Inflammatory macrophage treated with lipopolysaccharide for 1 hour (primary cell): ENCODE measurements at regions not wholly inside any gene's neighbourhood (a gene's known extent, or its start where the extent isn't known, plus 50 kb on each side); places are given as distances from the start of the nearest gene placed in this dataset.

Experiments
- DNase-seq, 2 donors: peaks; one replicate each; pipeline ENCODE4 v3.0.0-alpha.2; 2020 to 2022

DNA sequence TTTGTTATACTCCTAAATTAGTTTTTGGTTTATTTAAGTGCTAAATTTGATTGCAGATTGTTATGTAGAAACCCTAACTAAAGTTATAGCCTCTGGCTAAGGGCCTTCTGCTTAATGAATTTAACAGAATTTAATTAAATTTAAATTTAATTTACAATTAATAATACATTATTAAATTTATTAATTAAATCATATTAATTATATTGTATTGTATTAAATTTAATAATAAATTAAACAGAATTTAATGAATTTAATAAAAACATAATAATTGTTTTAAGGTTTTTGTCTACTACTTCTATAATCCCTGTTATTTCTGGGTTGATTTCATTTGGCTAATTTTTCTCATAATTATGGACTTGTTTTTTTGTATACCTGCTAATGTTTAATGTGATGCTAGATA, 141.9 kb upstream of the TECRL start:
- no peak for DNase-seq

DNA sequence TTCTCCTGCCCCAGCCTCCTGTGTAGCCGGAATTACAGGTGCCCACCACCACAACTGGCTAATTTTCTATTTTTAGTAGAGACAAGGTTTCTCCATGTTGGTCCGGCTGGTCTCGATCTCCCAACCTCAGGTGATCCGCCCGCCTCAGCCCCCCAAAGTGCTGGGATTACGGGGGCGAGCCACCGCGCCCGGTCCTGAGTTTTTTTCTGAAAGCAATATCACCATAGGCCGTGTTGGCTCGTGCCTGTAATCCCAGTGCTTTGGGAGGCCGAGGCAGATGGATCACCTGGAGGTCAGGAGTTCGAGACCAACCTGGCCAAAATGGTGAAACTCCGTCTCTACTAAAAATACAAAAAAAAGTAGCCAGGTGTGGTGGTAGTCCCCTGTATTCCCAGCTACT, 136.3 kb upstream of the TECRL start:
- no peak for DNase-seq

DNA sequence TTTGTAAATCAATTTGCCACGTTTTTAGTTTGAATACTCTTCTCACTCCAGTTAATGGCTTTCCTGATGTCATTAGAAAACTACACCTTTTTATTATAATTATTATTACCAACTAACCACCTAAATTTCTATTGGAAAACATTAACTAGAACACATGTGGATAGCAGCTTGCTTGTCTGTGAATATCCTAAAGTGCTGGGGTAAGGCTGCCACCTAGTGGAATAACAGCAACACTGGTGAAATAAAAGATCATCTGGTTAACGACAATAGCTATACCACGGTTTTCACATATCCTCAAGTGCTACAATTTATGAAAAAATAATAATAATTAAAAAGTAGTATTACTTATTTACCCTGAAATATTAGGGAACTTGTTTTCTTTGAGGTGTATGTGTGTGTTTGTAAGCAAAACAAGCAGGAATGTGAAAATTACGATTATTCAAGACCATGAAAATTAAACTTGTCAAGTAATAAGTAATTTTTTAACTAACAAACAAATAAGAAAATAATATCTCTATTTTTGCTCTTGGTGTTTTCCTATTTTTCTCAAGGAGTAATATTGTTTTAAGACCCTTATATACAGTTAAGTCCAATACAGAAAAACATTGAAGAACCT, 130.1 kb upstream of the TECRL start:
- DNase-seq: peak; percentile 13 to 52

DNA sequence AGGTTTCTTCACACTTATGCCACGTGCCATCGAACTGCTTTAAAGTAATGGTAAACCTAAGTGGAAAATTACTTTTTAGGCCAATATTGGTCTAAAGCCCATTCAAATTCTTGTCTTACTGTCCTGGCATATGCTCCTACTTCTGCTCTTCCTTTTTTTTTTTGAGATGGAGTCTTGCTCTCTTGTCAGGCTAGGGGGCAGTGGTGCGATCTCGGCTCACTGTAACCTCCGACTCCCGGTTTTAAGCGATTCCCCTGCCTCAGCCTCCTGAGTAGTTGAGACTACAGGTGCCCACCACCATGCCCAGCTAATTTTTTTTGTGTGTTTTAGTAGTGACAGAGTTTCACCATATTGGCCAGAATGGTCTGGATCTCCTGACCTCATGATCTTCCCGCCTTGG, 129.0 kb upstream of the TECRL start:
- no peak for DNase-seq

DNA sequence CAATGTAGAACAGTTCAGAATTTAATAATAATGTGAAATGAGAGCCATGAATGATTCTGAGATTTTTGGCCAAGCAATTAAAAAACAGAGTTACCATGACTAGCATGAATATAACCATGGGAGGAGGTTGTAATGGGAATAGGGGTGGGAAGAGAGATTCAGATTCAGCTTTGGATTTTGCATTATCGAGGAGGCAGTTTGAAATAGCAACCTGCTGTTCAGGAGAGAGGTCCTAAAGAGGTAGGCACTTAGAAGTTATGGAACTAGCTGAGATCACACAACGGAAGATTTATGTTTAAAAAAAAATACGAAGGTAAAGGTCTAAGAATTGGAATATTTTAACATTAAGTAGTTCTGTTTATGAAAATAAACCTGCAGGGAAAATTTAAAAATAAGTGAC, 124.4 kb upstream of the TECRL start:
- DNase-seq: no peak

DNA sequence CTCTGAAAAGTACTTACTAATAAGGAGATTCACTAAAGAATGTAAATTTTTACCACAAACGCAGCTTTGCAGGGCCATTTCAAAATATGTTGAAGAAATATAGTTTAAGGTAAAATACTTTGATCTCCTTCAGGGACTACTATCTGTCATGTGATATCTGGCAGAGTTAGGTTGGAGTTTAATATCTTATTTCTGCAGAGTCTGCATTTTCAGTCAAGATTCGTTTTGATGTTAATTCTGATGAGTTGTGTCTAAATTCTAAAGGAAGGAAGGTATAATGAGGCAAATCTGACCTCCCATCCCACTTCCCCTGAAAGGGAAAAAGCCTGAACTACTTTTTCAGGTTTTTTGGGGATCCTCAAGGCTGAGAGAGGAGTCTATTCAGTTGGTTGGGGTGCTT, 123.9 kb upstream of the TECRL start:
- no peak for DNase-seq

DNA sequence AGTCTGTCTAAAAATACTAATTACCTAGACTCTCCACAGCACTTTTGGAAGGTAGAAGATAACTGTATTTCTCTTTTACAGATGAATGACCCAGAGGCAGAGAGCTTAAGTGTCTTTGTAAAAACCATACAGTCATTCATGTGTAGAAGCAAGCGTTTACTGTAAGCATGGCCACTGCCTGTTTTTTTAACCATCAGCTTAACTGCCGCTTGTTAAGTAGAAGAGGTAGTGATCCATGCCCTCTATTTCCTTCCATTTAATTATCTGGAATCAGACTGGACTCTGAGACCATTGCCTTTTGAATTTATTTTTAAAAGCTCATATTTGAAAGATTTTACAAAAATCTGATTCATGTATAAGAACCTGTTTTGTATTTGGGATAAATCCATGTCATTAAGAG, 111.2 kb upstream of the TECRL start:
- DNase-seq: no peak

DNA sequence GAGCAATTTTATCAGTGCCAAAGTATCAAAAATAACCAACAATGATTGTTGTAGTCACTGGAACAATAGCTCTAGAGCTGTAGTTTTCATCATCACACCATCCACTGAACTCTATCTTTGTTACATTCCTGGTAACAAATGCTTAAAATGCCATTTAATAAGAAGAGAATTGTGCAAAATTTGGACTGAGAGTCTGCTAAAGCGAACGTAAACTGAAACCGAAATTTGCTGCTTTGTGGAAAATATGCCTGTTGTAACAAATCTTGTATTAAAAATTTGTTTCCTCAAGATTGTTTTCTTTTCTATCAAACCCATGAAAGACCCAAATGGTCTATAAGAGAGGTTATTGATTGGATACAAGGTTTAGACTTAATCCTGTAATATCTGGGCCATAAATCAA, 109.3 kb upstream of the TECRL start:
- DNase-seq: no peak

DNA sequence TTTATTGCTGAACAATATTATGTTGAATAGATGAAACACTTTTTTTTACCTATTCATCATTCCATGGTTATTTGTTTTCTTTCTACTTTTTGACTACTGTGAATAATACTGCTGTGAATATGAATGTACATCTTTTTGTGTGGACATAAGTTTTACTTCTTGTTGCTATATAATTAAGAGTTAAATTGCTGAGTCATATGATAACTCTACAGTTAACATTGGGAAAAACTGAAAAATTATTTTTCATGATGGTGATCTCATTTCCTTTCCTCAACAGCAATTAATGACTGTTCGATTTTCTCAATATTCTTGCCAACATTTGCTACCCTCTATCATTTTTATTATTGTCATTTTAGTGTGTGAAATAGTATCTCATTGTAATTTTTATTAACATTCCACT, 106.9 kb upstream of the TECRL start:
- DNase-seq: no peak

DNA sequence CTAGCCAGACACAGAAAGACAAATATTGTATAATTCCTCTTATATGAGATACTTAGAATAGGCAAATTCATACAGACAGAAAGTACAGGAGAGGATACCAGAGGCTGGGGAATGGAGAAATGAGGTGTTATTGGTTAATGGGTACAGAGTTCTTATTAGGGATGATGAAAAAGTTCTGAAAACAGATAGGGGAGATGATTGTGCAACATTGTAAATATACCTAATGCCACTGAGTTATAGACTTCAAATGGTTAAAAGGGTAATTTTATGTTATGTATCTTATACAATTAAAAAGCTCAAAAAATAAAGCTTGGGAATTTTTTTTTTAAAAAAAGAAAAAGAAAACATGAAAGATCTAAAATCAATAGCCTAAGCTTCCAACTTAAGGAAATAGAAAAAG, 98.8 kb upstream of the TECRL start:
- DNase-seq: no peak

DNA sequence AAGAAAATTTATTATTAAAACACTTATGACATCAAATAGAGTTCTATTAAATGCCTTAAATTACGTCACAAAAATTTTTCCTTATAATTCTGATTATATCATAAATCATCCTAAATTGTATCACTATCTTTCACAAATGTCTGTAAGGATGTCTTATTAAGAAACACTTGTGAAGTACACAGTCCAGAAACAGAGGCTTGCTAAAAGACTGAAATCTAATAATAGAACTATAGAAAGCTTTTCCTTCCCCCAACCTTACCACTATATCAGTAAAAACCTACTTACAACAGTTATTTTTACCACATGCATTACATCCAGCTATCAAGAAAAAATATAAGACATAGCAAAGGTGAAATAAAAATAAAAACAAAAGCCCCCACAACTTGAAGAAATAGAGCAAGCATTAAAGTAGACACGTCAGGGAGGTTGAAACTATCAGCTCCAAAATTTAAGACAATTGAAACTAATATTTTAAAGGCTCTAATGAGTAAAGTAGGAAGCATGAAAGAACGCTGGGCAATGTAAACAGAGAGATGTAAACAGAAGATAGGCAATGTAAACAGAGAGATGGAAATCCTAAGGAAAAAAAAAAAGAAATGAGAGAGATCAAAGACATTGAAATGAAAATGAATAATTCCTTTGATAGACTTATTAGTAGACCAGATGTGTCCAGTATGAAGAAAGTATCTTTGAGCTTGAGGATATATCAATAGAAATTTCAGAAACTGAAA, 94.9 kb upstream of the TECRL start:
- no peak for DNase-seq

DNA sequence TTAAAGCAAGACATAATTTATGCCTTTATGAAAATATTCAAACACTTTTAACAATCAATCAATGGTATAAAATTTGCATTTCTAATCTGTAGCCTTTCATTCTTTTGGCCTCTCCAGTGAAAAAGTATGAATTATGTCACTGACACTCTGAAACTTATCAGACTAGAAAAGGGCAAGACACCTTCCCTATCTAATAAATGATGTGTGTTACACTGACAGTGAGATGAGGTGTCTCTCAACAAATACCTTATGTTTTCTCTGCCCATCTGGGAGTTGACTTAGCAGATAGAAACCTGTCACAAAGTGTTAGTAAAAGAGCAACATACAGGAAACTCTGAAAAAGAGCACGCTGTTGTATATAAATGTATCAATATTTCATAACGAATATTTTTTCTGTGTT, 94.2 kb upstream of the TECRL start:
- no peak for DNase-seq

DNA sequence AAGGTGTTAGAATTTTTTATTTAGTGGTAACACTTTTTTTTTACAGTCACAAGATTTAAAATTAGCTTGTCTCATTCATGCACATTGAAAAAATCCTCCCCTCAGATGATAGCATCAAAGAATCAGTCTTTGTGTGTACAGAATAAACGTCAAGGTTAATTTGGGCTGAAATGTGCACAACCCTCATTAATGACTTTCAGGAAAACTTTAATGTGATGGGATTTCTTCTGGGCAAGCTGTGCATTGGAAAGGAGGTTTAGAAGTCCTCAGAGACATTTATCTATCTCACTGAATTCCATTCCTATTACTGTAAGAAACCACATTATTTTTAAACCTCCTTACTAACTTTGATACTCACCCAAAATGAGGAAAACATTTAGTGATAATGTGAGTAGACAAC, 88.2 kb upstream of the TECRL start:
- DNase-seq: no peak

DNA sequence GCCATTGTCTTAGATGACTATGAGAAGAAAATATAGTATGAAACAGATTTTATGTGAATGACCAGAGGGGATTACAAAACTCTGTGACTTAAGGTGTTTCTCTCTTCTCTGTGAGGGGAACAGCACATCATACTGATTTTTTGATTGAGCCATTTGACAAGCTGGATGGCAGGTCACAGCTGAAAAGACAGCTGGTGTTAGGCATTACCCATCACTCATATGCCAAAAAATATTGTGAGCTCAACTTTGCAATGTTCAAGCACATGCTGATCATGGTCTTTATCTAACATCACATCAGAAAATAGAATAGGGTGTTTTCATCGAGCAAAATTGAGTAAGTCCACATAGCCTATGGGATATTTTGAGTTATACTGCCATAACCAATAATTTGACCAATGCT, 86.7 kb upstream of the TECRL start:
- DNase-seq: no peak

DNA sequence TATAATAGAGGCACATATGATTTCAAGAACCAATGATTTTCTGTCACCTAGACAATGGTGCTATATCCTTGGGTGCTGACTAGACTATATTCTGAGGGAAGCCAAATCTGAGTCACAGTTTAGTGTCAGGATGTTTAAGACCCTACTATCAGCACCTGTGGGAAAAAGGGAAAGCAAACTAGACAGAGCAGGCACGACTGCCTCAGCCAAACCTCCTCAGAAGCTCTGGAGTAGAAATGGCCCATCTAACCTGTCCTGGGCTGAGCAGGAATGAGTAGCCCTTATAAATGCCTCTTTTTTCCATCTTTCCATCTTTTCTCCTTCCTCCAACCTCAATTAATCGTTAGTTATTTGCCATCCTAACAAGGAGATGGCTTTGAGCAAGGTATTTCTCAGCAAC, 80.4 kb upstream of the TECRL start:
- DNase-seq: no peak

DNA sequence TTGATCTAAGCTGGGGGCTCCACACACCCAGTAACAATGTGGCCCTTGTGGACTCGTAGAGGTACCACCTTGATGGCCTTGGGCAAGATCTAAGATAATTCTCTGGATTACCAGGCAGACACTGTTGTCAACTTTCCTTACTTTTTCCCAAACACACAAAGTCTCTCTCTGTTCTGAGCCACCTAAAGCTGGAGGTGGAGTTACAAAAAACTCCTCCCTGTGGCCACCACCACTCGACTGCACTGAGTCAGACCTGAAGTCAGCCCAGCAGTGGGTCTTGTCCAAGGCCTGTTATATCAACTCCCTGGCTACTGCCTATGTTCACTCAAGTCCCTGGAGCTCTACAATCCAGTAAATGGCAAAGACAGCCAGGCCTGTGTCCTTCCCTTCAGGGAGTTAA, 70.1 kb upstream of the TECRL start:
- no peak for DNase-seq

DNA sequence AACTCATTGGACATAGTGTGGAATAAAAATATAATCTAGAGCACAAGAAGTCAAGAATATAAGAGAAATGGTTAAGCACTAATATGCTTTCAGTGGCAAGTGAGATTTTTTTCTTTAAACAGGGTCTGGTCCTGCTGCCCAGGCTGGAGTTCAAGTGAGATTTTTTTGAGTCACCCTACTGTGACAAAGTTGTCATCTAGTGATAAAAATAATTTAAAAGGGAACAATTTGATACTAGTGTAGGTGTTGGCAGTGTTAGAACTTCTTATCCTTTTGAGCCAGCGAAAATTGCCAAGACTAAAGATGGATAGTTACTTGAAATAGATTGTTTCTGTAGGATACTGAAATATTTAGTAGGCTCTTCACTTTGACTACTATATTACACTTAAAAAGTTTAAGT, 67.9 kb upstream of the TECRL start:
- no peak for DNase-seq

DNA sequence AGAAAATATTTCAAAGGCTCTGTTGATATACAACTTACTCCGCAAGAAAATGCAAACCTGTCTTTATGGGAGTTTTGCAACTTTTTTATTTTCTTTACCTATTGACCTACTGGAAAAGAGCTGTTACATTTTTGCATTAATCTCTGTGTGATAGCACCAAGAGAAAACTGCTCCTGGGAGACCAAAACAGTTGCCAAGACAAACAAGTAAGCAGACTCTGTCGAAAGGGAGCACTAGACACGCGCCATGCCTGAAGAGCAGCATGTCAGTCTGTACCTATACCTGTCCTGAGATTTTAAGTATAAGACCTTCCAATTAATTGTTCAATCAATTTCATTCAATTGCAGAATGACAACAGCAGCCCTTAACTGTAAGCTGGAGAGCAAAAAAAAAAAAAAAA, 56.0 kb upstream of the TECRL start:
- no peak for DNase-seq

DNA sequence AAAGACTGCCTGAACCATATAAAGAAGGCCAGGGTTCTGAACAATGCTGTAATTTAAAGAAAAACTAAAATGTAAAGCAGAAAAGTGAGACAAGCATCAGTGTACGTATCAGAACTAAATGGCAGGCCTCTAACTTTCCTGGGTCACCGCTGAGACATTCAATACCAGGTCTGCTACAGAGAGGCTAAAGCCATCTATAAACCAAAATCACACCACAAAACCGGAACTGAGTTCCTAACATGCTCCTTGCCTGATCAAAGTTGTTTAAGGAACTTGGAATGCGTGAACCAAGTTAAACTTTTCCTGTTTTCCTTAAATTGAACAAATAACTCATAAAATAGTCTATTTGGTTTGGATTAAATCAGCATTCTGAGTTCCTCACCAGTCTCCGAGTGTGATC, 55.3 kb upstream of the TECRL start:
- DNase-seq: no peak
